Endothelial cell of umbilical vein (primary cell): ENCODE measurements at regions not wholly inside any gene's neighbourhood (a gene's known extent, or its start where the extent isn't known, plus 50 kb on each side); places are given as distances from the start of the nearest gene placed in this dataset.

Experiments
- BruUV-seq: library from RNA; stranded (reverse); fragments of 400-500 nt; replicated peaks from 2 replicates; lab custom pipeline; 2021; lab: Mats Ljungman, UMichigan
- CTCF ChIA-PET: fragments of 300-600, 350-600 bp; sonication (Branson Sonifier 250); formaldehyde crosslinking; loops from one replicate; lab custom pipeline; 2021; ENCODE audit warnings: antibody characterized with exemption, inconsistent platforms; lab: Charles Lee
- POLR2A ChIA-PET: fragments of 300-600, 350-600 bp; sonication (Branson Sonifier 250); formaldehyde crosslinking; loops from one replicate; lab custom pipeline; 2021; ENCODE audit warnings: antibody characterized with exemption, inconsistent platforms; lab: Charles Lee
- DNase-seq: peaks from one replicate; pipeline ENCODE4 v3.0.0-alpha.2; 2011; ENCODE audit warnings: low read depth, low spot score
- FAIRE-seq: peaks from 2 replicates; lab custom pipeline; 2011; peaks lifted over from hg19 to GRCh38; lab: Jason Lieb, UNC
- H2AFZ ChIP-seq: 2 replicates; pipeline ENCODE4 v1.6.0; 2012; ENCODE audit warnings: low read depth, low read length, control low read depth, inconsistent platforms
- H3K27ac ChIP-seq: 2 replicates; pipeline ENCODE4 v1.5.1; 2011; ENCODE audit warnings: low read depth, mild to moderate bottlenecking, control low read depth, low read length, moderate library complexity; ENCODE audit not compliant: insufficient read depth
- H3K27me3 ChIP-seq, 2 experiments: 2 replicates each; pipeline versions ENCODE4 v1.6.0 to v1.6.1; 2011; ENCODE audit warnings: low read length in 2 of 2, mixed read lengths in 1 of 2; ENCODE audit not compliant: control insufficient read depth in 2 of 2, insufficient read depth in 2 of 2
- H3K36me3 ChIP-seq, 2 experiments: 2 replicates in 1 of 2; 3 replicates in 1 of 2; pipeline ENCODE4 v1.5.1; 2011; ENCODE audit warnings: low read length in 2 of 2, mild to moderate bottlenecking in 1 of 2, moderate library complexity in 1 of 2; ENCODE audit not compliant: control insufficient read depth in 2 of 2, insufficient read depth in 2 of 2; ENCODE audit errors: extremely low read depth in 1 of 2
- H3K4me1 ChIP-seq: 3 replicates; pipeline ENCODE4 v1.5.1; 2011; ENCODE audit warnings: mild to moderate bottlenecking, low read length; ENCODE audit not compliant: control insufficient read depth, insufficient read depth; ENCODE audit errors: extremely low read depth
- H3K4me2 ChIP-seq: 2 replicates; pipeline ENCODE4 v1.6.1; 2011; ENCODE audit warnings: low read length, control low read depth, mixed read lengths; ENCODE audit not compliant: insufficient read depth
- H3K4me3 ChIP-seq, 3 experiments: fragments of 200-600 bp in 1 of 3; sonication (generic), shearing (Covaris generic) in 1 of 3; replicated peaks in 1 of 3; 2 replicates each; pipeline ENCODE4 v1.5.1; 2011 to 2016; ENCODE audit warnings: control low read depth in 3 of 3, low read length in 3 of 3, mild to moderate bottlenecking in 2 of 3, inconsistent platforms in 1 of 3, low read depth in 1 of 3, moderate library complexity in 1 of 3; ENCODE audit not compliant: insufficient read depth in 1 of 3
- H3K79me2 ChIP-seq: 2 replicates; pipeline ENCODE4 v1.6.0; 2012; ENCODE audit warnings: low read length, inconsistent platforms; ENCODE audit not compliant: control insufficient read depth, insufficient read depth
- H3K9ac ChIP-seq: replicated peaks from 2 replicates; pipeline ENCODE3; 2011; ENCODE audit warnings: low read length, control low read depth; ENCODE audit not compliant: insufficient read depth; ENCODE audit errors: extremely low read depth
- H3K9me1 ChIP-seq: replicated peaks from 3 replicates; pipeline ENCODE4 v1.6.0; 2011; ENCODE audit warnings: mild to moderate bottlenecking, low read length; ENCODE audit not compliant: control insufficient read depth, insufficient read depth; ENCODE audit errors: extremely low read depth
- H3K9me3 ChIP-seq: replicated peaks from 2 replicates; pipeline ENCODE4 v1.5.1; 2012; ENCODE audit warnings: low read length, inconsistent platforms; ENCODE audit not compliant: control insufficient read depth, insufficient read depth
- H4K20me1 ChIP-seq: replicated peaks from 2 replicates; pipeline ENCODE3; 2011; ENCODE audit warnings: mild to moderate bottlenecking, low read length; ENCODE audit not compliant: control insufficient read depth, insufficient read depth; ENCODE audit errors: extremely low read depth
- CTCF ChIP-seq, 2 donors: IDR thresholded peaks; 1 replicate in 1 of 2; 2 replicates in 1 of 2; pipeline ENCODE4 v1.5.1; 2011; ENCODE audit warnings: low read length in 2 of 2, mild to moderate bottlenecking in 2 of 2, moderate library complexity in 2 of 2, control low read depth in 1 of 2, inconsistent platforms in 1 of 2, low read depth in 1 of 2; ENCODE audit not compliant: insufficient read depth in 1 of 2; ENCODE audit errors: extremely low read depth in 1 of 2
- EZH2 ChIP-seq: IDR thresholded peaks from 2 replicates; pipeline ENCODE4 v1.6.1; 2012; ENCODE audit warnings: borderline replicate concordance, low read depth, mild to moderate bottlenecking, moderate library complexity, low read length, inconsistent platforms; ENCODE audit not compliant: severe bottlenecking
- FOS ChIP-seq: IDR thresholded peaks from 2 replicates; pipeline ENCODE4 v1.6.1; 2011; ENCODE audit warnings: mild to moderate bottlenecking, low read length, moderate library complexity, borderline replicate concordance; ENCODE audit not compliant: insufficient read depth
- GATA2 ChIP-seq: IDR thresholded peaks from 2 replicates; pipeline ENCODE4 v1.7.0; 2011; ENCODE audit warnings: low read depth, mild to moderate bottlenecking, moderate library complexity, mixed read lengths, low read length; ENCODE audit not compliant: insufficient read length, insufficient read depth
- JUN ChIP-seq: IDR thresholded peaks from 2 replicates; pipeline ENCODE4 v1.6.1; 2011; ENCODE audit warnings: borderline replicate concordance, low read depth; ENCODE audit not compliant: insufficient read length, insufficient read depth
- POLR2A ChIP-seq: IDR thresholded peaks from 2 replicates; pipeline ENCODE4 v1.6.1; 2012; ENCODE audit warnings: low read depth, mild to moderate bottlenecking, control low read depth, low read length
- POLR2AphosphoS5 ChIP-seq: IDR thresholded peaks from 2 replicates; pipeline ENCODE4 v1.6.1; 2012; ENCODE audit warnings: low read depth, mild to moderate bottlenecking, control low read depth, low read length, moderate library complexity; ENCODE audit not compliant: insufficient read depth
- dilution Hi-C: fragments of 300-500 bp; cut with MboI; formaldehyde crosslinking; loops from one replicate; pipeline ENCODE4 v1.15.0; 2019; ENCODE audit warnings: low sequenced_read_pairs; ENCODE audit not compliant: extremely low pct_ligation_motif_present
- intact Hi-C: fragments of 100-400 bp; cut with micrococcal nuclease; formaldehyde crosslinking; loops from one replicate; pipeline ENCODE4 v1.10.0; 2022

GRCh38 chr2:182522405-182522896 lies 95.6 kb upstream of the PDE1A start:
- dilution Hi-C loops (no loop called here), intact Hi-C loops (loop anchor here (1.0 to 5.0 kb wide), 3 partner anchors 26 to 240 kb away; no protein-coding TSS in a partner anchor)
- FAIRE-seq: peak; percentile 84
- Histone ChIP-seq H3K9me1 (peaks cover 2% of the 10 kb centered on the region), H3K27ac (peak overlapping the region; percentile 56), H3K4me3 (peak overlapping the region in 2 of 3 experiments; percentile 15 to 20), H3K9me3 (no peaks in the 10 kb centered on the region), H2AFZ (peak overlapping the region; percentile 78), H3K4me2 (peak overlapping the region; percentile 64), H3K27me3 (no peaks in the 10 kb centered on the region), H3K9ac (no peak overlapping the region), H3K79me2 (no peaks in the 10 kb centered on the region), H3K36me3 (no peaks in the 10 kb centered on the region), H3K4me1 (peaks cover 10% of the 10 kb centered on the region), H4K20me1 (no peaks in the 10 kb centered on the region)
- ChIA-PET CTCF (interaction anchor here (0.8 to 1.9 kb wide), 8 partner anchors 8 to 336 kb away, joined by 3 to 6 read pairs (median 4); no protein-coding TSS in a partner anchor), POLR2A (interaction anchor here (0.5 kb wide), 1 partner anchor 206 kb away, joined by 3 read pairs; no protein-coding TSS in a partner anchor)
- no TSS peak for BruUV-seq
- TF ChIP-seq GATA2: peak; percentile 15
- no peak for TF ChIP-seq POLR2AphosphoS5
- no peak for TF ChIP-seq JUN
- TF ChIP-seq FOS: no peak
- DNase-seq: peak; percentile 95

- no peaks in the 10 kb centered on the region for H3K27me3 ChIP-seq
- DNase-seq (no peak), FAIRE-seq (no peak)
- H3K36me3 ChIP-seq: no peaks in the 10 kb centered on the region
- H3K27ac ChIP-seq: no peak overlapping the region
- TF ChIP-seq POLR2A (no peak), GATA2 (peak; percentile 1), POLR2AphosphoS5 (no peak), CTCF (IDR thresholded peaks at IDR 0.05; ENCODE audit: extremely low read depth in 1 of 2, insufficient read depth in 1 of 2, low read depth in 1 of 2, low read length in 2 of 2) (no peak), FOS (no peak), EZH2 (no peak)
- ChIA-PET CTCF (interaction anchor here (0.8 to 1.9 kb wide), 9 partner anchors 8 to 336 kb away, joined by 3 to 6 read pairs (median 4); no protein-coding TSS in a partner anchor), POLR2A (interaction anchor here (0.5 kb wide), 1 partner anchor 207 kb away, joined by 3 read pairs; no protein-coding TSS in a partner anchor)
- no peak overlapping the region for H3K9ac ChIP-seq
- dilution Hi-C loops: no loop called here
- no peak overlapping the region for H3K4me3 ChIP-seq
- H2AFZ ChIP-seq: peak overlapping the region; percentile 18
- no peaks in the 10 kb centered on the region for H4K20me1 ChIP-seq
- intact Hi-C loops: loop anchor here (1.0 to 5.0 kb wide), 3 partner anchors 25 to 241 kb away; no protein-coding TSS in a partner anchor
- H3K79me2 ChIP-seq: no peaks in the 10 kb centered on the region
- H3K4me2 ChIP-seq: peak overlapping the region; percentile 64
- H3K9me3 ChIP-seq: no peaks in the 10 kb centered on the region
- peaks cover 2% of the 10 kb centered on the region for H3K9me1 ChIP-seq
- no TSS peak for BruUV-seq
- peaks cover 10% of the 10 kb centered on the region for H3K4me1 ChIP-seq
Measured at GRCh38 chr2:182522972-182523473, 96.2 kb upstream of the PDE1A start.
